Right ventricle myocardium superior (tissue), 1 donor: ENCODE measurements at regions not wholly inside any gene's neighbourhood (a gene's known extent, or its start where the extent isn't known, plus 50 kb on each side); places are given as distances from the start of the nearest gene placed in this dataset.

Experiments used
- ATAC-seq: fragments of 200-7000 bp; cut with Tn5 transposase; one replicate; pipeline ENCODE4 v1.9.1; 2020; ENCODE audit warnings: mild to moderate bottlenecking; ENCODE audit not compliant: poor library complexity
- DNase-seq: peaks from one replicate; pipeline ENCODE4 v3.0.0-alpha.2; 2020
- intact Hi-C: fragments of 100-400 bp; cut with DNase I; formaldehyde crosslinking; loops from one replicate; pipeline ENCODE4 v1.11.2; 2022
- donor health status: DM: no; HTN: yes; CAD: no; lungs with severe emphysema.

DNA sequence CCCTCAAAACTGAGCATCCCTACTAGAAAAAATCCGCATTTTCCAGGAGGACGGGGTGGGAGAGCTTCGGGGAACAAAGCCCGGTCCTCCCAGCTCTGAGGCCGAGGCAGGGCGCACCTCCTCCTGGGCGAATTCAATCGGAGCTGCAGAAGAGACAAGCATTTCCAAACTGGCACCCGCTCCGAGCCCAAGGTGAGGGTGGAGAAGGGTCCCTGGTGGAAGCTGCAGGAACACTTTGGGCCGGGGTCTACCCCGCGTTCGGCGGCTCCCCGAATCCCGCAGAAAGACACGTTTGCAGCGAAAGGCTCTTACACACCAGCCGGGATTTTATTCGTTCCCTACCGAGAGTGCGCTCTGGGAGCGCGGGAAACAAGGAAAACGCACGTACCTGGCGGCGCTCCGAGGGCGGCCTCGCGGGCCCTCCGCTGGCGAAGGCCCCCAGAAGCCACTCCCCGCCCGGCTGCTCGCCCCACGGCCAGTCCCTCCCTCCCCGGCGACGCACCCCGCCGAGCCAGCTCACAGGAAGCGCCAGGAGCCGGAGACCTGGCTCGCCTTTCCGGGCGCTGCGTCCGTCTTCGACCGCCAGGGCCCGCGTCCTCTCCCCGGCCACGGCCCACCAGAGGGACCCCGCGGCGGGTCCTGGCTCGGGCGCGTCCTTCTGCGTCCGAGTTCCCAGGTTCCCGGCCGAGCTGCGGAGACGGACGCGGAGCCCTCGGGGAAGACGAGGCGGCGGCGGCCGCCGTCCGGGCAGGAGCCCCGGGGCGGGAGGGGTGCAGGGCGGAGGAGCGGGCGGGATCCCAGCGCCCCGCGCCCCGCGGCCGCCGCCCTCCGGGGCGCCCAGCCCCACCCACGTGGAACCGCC is 49.8 kb upstream of the BAHCC1 start:
- peak; percentile 93 for DNase-seq
- intact Hi-C loops, result no loop called here

More for the DNA sequence above, 49.8 kb upstream of the BAHCC1 start:
- peak; percentile 75 for ATAC-seq
